Neural progenitor cell (in vitro differentiated cells): ENCODE measurements at regions not wholly inside any gene's neighbourhood (a gene's known extent, or its start where the extent isn't known, plus 50 kb on each side); places are given as distances from the start of the nearest gene placed in this dataset.

Source experiments
- CTCF ChIP-seq: fragments of 200-600 bp; sonication (generic); IDR thresholded peaks from 2 replicates; pipeline ENCODE4 v1.5.1; 2017; ENCODE audit warnings: antibody characterized with exemption, mild to moderate bottlenecking
- EZH2 ChIP-seq: fragments of 200-600 bp; sonication (generic); IDR thresholded peaks from 2 replicates; pipeline ENCODE4 v1.6.1; 2017; ENCODE audit warnings: antibody characterized with exemption, mild to moderate bottlenecking, moderate library complexity
- EZH2phosphoT487 ChIP-seq: fragments of 200-600 bp; sonication (generic); IDR thresholded peaks from 2 replicates; pipeline ENCODE4 v1.6.1; 2017; ENCODE audit warnings: antibody characterized with exemption

DNA sequence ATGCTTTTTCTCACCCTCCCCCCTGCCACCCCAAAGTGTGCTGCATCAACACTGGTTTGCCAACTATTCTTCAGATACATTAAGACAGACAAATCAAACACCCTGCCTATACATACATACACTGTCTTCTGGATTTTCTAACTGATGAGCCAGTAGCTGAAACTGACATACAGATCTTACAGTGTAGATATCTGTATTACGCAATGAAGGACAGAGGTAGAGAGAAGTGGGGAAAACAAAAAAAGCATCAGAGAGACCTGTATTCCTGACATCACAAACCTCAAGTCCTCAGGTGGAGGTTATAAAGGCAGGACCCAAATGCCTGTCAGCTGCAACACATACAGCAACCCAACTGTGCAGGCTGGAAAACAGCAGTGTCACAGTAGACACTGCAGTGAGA is 535.4 kb downstream of the HACE1 start:
- no peak for TF ChIP-seq CTCF
- TF ChIP-seq EZH2 = no peak
- no peak for TF ChIP-seq EZH2phosphoT487
